ENCODE measurements at regions not wholly inside any gene's neighbourhood (a gene's known extent, or its start where the extent isn't known, plus 50 kb on each side); places are given as distances from the start of the nearest gene placed in this dataset.
"Not testable (repeated sequence)": the region's sequence is repeated elsewhere in the genome, so short reads cannot be mapped to it uniquely, and the experiment has no call there.

GRCh38 chr10:90197766-90198165, 496.4 kb downstream of the KIF20B start:
- no peak for DNase-seq

- no peak for DNase-seq
These were observed 497.7 kb downstream of the KIF20B start for GRCh38 chr10:90199093-90199492.

- DNase-seq, result no peak
These were observed 498.1 kb downstream of the KIF20B start for GRCh38 chr10:90199513-90199912.

GRCh38 chr10:90204131-90204955, 503.0 kb downstream of the KIF20B start:
- no peak for DNase-seq

- no peak for DNase-seq
These were observed 503.5 kb downstream of the KIF20B start for GRCh38 chr10:90204956-90205314.

- no peak for DNase-seq
These were observed 503.9 kb downstream of the KIF20B start for GRCh38 chr10:90205340-90205739.

- no peak for DNase-seq
These were observed 512.0 kb downstream of the KIF20B start for GRCh38 chr10:90213346-90213745.

- DNase-seq, result no peak
These were observed 517.5 kb downstream of the KIF20B start for GRCh38 chr10:90218846-90219245.

- no peak for DNase-seq
These were observed 521.0 kb downstream of the KIF20B start for GRCh38 chr10:90222372-90222771.

- DNase-seq, result no peak
These were observed 521.5 kb downstream of the KIF20B start for GRCh38 chr10:90222939-90223338.

- no peak for DNase-seq
These were observed 523.6 kb downstream of the KIF20B start for GRCh38 chr10:90224791-90225566.

GRCh38 chr10:90226517-90226916, 525.1 kb downstream of the KIF20B start:
- no peak for DNase-seq

GRCh38 chr10:90227217-90227656, 525.8 kb downstream of the KIF20B start:
- peak; percentile 8 to 32 for DNase-seq

- no peak for DNase-seq
These were observed 526.4 kb downstream of the KIF20B start for GRCh38 chr10:90227786-90228185.

- no peak for DNase-seq
These were observed 528.1 kb downstream of the KIF20B start for GRCh38 chr10:90229486-90229885.

- DNase-seq, result not testable (repeated sequence)
These were observed 532.4 kb downstream of the KIF20B start for GRCh38 chr10:90233805-90234204.

GRCh38 chr10:90245623-90246022, 544.2 kb downstream of the KIF20B start:
- no peak for DNase-seq

- not testable (repeated sequence) for DNase-seq
These were observed 549.4 kb downstream of the KIF20B start for GRCh38 chr10:90250784-90251183.

- no peak for DNase-seq
These were observed 568.3 kb downstream of the KIF20B start for GRCh38 chr10:90269699-90270098.

- DNase-seq, result no peak
These were observed 573.5 kb downstream of the KIF20B start for GRCh38 chr10:90274721-90275468.

GRCh38 chr10:90276894-90277475, 575.6 kb downstream of the KIF20B start:
- DNase-seq, result no peak

- DNase-seq, result no peak
These were observed 571.4 kb downstream of the HTR7 start for GRCh38 chr10:90286406-90286805.

- DNase-seq, result no peak
These were observed 570.9 kb downstream of the HTR7 start for GRCh38 chr10:90286941-90287340.

Measured in stimulated activated CD4-positive, alpha-beta T cell treated with anti-CD3 and anti-CD28 coated beads, Interleukin-2, amount 100 ng/mL, for 48 hours (primary cell).